HG02623 (cell line): ENCODE measurements at regions not wholly inside any gene's neighbourhood (a gene's known extent, or its start where the extent isn't known, plus 50 kb on each side); places are given as distances from the start of the nearest gene placed in this dataset.

Source experiments
- ATAC-seq: cut with Tn5 transposase; IDR thresholded peaks from one replicate; pipeline ENCODE4 v1.9.1; 2021; ENCODE audit warnings: moderate library complexity; ENCODE audit not compliant: unreplicated experiment

DNA sequence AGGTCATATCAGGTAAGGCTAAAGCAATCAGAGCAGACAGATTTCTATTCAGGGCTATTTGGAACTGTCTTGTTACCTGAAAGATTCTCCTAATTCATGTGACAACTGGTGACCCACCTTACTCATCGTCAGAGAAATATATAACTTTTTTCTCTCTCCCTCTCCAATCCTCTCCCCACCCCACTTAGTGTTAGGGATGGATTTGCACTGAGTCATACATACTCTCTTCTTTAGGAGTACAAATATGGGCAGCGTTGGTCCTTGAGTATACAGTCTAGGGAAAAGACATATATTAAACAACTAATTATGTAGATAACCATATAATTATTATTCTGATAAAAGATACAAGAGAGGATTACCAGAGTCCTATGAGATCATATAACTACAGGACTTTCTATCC, 246.3 kb downstream of the HHIPL2 start:
- ATAC-seq: no peak

GRCh38 chr1:222299524-222299923, 248.4 kb downstream of the HHIPL2 start:
- no peak for ATAC-seq

- no peak for ATAC-seq
Measured at GRCh38 chr1:222290866-222291265, 257.0 kb downstream of the HHIPL2 start.

- ATAC-seq: no peak
Measured at GRCh38 chr1:222288053-222288452, 259.9 kb downstream of the HHIPL2 start.

- no peak for ATAC-seq
Measured at GRCh38 chr1:222286011-222286410, 261.9 kb downstream of the HHIPL2 start.

DNA sequence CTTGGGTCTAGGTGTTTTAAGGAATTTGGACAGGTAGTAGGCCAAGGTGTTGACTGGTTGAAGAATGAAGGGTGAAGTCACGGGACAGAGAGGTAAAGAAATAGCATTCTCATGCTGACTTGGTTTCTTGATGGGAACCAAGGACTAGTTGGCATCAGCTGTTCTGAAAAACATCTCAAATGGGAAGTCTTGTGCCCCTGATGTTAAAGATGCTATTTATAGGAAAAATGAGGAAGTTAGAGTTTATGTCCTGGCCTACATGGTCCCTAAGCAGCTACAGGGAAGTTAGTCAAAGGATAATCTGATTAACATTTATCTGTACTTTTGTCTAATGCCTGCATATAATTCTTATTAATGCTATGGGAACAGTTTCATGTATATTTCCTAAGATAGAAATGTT, 262.4 kb downstream of the HHIPL2 start:
- no peak for ATAC-seq

DNA sequence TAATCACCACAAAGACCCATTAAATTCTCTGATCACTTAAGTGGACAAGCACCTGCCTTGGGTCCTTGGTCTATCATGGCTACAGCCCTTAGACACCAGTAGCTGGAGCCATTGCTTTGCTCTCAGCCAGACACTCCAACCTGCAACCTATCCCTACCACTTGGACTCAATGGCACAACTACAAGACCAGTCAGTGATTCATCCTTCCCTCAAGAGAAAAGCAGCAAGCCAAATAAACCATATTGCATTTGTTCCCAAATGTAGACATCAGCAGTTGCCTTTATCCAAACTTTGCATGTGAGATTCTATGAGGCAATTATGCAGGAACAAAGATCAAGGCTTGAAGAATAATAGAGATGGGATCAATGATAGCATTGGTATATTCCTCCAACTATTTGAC, 263.4 kb downstream of the HHIPL2 start:
- no peak for ATAC-seq

DNA sequence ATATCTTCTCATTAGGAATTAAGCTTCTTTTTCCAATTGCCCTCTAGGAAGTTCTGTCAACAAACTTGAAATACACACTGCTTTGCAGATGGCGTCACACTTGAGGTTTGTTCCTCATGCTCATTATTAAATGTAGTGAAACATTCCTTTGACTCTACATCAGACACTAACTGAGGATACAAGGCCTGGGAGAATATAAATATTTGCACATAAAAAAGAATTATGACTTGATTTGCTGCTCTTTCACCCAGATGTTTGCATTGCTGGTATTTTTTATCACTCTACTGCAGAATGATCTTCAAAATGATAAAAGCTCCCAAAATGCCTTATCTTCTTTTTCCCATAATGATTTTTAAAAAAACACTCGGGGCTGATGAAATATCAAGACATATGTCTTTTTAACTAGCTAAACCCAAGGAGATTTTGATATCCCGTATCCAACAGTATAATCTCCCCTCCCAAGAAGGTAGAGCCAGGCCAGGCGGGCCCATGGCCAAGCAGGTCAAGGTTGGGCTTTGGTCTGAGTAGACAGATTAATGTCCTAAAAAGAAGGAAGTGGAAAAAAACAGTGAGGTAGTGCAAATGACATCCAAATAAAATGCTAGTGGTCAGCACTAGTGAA, 264.6 kb downstream of the HHIPL2 start:
- ATAC-seq: no peak

DNA sequence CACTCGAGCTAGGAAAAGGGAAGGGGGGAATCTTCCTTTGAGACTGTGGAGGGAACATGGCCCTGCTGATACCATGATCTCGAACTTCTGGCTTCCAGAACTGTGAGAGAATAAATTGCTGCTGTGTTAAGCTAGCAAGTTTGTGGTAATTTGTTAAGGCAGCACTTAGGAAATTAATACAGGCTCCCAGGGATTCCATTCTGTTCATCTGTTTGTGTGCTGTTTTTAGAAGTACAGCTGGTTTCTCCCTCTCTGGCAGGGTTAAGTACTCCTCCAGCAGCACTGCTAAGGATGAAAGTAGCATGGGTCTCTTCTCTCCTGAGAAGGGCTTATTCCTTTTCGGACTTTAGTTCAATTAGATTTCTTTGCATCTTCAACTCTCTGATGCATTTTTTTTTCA, 268.3 kb downstream of the HHIPL2 start:
- no peak for ATAC-seq

- ATAC-seq: no peak
Measured at GRCh38 chr1:222278501-222278900, 269.4 kb downstream of the HHIPL2 start.

DNA sequence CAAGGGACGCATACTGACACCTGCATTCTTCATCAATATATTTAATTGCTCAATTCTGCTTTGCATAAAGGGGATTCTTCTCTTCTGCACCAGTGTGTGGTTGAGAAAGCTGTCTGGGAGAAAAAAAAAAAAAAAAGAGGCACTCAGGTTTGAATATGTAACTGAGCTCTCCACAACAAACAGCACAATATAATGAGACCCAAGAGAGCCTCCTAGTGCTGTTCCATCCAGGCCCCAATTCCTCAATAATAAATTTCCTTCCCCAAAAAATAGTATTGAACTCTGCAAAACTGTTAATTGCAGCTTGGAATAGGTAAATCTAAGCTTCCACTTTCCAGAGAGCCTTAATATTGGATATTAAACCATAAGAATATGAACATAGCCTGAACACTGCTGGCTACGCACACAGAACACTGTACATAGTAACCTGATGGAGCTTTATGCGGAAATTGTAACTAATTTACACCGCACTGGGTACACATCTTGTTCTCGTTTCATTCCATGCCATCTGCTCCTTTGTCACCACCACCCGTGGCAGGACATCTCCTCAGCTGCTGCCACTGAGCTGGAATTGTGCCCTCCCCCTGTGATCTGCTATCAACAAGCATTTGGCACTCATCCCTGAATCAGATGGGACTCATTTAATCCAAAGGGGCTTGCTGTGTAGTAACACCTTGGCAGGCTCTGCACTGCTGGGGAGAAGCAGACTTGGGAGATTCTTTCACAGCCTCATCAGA, 272.0 kb downstream of the HHIPL2 start:
- ATAC-seq: no peak

DNA sequence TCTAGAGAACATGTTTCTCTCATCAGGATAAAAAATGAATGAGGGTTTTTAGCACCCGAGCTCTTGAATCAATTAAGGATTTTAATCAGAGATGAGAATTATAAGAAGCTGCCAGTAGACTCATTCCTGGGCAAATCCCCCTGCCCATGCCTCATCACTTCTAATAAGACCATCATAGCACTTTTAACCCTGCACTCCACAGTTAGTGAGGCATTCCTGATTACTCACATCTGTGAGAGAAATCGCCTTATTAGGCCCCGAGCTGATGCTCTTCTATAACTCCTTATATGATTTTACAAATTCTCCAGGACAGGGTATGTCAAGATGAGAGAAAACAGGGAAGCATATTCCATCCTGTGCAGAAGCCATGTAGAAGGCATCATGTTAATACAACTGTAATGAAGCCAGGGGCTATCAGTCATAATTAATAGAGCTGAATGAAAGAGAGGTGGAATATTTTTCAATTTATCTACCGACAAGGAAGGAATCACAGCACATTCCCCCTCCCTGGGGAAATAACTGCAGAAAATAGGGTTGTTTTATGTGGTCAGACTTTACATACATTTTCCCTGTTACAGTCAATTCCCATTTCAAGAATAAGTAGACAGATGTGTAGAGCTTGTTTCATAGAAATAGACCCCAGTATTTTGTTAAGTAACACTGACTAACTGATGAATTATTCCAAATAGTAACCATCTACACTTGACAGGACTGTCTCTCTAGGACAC, 272.7 kb downstream of the HHIPL2 start:
- no peak for ATAC-seq

DNA sequence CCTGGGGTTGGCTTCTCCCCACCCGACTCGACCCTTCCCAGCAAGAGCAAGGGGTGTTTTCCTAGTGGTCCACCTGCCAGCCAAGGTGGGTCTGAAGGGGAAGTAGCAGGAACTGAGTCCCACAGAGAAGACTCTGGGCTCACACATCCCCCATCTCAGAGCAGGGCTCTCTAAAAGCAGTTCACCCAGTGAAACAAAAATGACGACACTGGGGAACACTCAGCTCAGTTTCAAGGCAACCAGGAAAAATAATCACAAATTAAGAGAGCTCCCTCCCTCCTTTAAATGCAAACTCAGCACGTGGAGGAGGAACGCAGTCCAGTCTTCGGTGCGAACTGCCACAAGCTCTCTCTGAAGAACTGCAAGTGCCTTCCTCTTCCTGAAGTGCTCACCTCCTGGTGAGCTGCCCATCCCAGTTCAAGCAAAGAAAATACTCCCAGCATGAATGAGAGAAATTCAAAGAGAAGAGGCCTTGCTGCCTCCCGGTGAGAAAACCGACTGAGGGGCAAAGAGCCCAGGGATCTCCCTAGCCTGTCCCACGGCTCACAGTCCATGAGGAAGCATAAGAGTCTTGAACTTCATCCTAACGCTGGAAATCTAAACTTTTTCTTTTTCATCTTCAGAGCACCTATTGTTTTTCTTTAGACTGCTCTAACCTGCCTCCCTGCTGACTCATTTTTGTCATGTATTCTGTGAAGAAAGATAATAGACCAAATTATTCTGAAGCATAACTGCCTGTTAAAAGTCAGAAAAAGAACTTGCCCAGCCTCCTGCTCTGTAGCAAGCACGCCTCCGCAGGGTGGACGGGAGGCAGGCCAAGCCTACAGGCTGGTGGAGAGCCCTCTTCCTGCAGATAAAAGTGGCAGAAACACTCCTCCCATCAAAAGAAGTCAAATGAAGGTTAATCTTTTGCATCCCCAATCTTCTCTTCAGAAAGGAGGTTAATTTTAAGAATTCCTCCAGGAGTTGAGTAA, 281.4 kb downstream of the HHIPL2 start:
- no peak for ATAC-seq

DNA sequence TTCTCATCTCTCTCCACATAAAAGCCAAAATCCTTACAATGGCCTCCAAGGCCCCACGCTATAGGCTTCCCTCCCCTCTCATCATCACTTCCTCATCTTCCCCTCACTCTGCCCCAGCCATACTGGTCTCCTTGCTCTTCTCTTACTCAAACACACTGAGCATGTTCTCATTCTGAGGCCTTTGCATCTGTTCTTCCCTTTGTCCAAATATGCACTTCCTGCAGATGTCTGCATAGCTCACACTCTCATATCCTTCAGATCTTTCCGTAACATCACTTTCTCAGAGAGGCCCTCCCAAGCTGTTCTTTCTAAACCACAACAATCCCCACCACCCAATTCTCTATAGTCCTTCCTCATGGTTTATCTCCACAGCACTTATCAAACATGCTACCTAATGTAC, 284.1 kb downstream of the HHIPL2 start:
- ATAC-seq: no peak

DNA sequence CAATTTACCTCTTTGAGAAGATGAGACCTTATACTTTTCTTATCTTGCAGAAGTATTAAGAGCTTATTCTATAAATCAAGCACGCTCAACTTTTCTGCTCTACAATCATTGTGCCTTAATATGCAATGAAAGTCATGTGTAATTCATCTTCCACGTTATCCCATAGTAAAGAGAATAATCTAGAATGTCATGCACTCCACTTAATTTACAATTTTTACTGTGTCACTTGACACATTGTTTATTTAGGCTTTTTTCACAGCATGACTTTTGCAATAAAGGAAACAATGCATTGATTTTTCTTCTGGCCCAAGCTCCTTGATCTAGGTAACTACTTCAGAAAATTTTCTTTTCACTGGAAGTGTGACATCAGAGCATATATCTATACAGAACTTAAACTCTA, 290.9 kb downstream of the HHIPL2 start:
- no peak for ATAC-seq

DNA sequence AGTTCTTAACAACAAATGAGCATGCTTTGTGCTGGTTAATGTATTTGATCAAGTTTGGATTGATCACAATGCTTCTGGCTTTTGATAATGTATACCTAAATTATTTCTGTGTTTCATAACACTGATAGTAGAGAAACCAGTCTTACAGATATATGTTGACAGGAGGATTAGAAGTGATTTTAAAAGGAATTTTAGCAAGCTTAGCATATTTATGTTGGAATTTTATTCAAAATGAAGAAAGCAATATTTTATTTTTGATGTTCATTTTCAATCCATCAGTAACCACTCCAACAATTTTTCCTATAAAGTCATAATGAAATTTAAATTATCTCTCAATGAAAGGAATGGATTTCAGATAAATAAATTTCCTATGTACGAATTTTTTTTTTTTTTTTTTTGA, 291.8 kb downstream of the HHIPL2 start:
- ATAC-seq: no peak

DNA sequence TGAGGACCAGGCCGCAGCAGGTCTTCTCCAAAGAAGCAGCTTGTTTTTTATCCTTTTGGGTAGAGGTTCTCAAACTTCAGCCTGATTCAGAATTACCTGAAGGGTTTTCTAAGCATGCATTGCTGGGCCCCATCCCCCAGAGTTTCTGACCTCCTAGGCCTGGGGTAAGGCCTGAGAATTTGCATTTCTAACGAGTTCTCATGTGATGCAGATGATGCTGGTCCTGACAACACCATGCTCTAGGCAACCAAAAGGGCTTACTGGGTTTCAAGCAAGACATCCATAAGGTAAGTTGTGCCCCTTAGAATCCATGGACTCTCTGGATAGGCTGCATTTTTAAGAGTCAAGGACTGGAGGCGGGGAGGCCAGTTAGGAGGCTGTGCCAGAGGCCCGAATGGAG, 295.1 kb downstream of the HHIPL2 start:
- no peak for ATAC-seq

DNA sequence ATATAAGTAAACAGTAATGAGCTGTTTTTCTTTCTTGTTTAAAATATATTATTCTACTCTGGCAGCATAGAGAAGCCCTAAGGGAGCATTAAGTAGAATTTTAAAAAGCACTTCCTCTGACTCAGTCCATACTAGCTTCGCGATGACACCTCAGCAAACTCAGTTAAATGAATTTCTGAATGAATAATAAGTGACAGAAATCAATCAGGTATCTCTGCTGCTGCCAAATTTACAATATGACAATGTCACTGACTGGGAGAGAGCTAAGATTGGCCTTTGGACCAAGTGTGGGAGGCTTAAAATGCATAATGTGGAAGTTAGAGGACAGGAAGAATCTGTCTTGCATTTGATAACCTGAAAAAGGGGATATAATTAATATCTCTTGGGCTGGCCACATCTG, 296.1 kb downstream of the HHIPL2 start:
- no peak for ATAC-seq

GRCh38 chr1:222250376-222250775, 297.5 kb downstream of the HHIPL2 start:
- ATAC-seq: no peak

GRCh38 chr1:222247811-222248310, 300.0 kb downstream of the HHIPL2 start:
- no peak for ATAC-seq

DNA sequence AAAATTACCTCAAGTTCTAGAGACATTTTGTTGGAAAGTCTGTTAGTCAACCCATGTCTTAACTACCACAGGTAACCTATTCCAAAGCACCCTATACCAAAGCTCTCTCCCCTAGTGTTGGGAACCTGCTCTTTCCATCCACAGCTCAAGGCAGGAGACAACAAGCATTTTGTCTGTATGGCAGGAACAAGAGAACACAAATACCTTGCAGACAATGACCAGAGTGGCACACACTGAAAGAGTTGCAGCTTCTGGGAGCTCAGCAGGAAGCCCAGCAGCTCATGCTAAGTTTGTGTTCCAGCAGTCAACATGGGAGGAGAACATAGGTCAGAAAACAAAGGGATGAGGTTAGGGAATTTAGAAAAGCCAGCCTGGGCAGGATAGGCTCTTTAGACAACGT, 300.8 kb downstream of the HHIPL2 start:
- ATAC-seq: no peak
